ENCODE measurements at regions not wholly inside any gene's neighbourhood (a gene's known extent, or its start where the extent isn't known, plus 50 kb on each side); places are given as distances from the start of the nearest gene placed in this dataset.

DNA sequence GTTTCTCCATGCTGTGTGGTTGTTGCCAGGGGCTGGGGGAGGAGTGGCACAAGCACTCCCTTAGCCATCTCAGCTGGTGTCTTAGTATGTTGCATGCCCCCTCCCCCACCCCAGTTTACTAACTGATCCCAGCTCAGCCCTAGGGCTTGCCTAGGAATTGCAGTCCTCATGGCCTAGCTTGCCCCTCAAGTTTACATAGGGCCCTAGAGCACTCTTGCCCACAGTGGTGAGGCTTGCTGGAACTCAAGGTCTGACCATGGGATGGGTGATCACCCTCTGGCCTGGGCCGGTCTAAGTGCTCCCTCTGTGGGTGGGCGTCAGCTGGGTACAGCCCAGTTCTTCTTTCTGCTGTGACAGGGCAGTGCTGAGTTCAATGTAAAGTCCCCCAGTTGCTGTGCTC, 156.1 kb upstream of the PIEZO2 start:
- Mint-ChIP-seq H3K9me3 (peaks cover 13 to 16% of the 10 kb centered on the region in 2 donors), H3K27me3 (no peaks in the 10 kb centered on the region), H3K4me3 (no peak overlapping the region), H3K4me1 (peaks cover 8% of the 10 kb centered on the region), H3K27ac (no peak overlapping the region)
- ATAC-seq (no peak), DNase-seq (no peak)

DNA sequence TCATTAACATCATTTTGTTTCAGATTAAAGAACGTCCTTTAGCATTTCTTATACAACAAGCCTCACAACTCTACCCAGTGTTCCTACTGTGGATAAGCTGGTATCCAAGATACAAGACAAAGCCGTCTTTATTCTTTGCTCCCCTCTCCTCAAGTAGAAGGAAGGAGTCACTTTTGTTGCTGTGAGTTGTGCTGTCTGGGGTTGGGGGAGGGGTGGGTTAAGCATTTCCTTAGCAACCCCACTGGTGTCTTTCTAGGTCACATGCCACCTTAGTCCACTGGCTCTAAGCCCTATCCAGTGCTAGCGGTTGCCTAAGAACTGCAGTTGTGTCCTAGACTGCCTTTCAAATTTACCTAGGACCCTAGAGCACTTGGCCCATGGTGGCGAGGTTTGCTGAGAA, 155.6 kb upstream of the PIEZO2 start:
- H3K4me1 Mint-ChIP-seq = peaks cover 8% of the 10 kb centered on the region
- ATAC-seq = no peak
- no peaks in the 10 kb centered on the region for H3K27me3 Mint-ChIP-seq
- no peak for DNase-seq
- H3K27ac Mint-ChIP-seq = no peak overlapping the region
- peaks cover 16 to 21% of the 10 kb centered on the region in 2 donors for H3K9me3 Mint-ChIP-seq
- no peak overlapping the region for H3K4me3 Mint-ChIP-seq

DNA sequence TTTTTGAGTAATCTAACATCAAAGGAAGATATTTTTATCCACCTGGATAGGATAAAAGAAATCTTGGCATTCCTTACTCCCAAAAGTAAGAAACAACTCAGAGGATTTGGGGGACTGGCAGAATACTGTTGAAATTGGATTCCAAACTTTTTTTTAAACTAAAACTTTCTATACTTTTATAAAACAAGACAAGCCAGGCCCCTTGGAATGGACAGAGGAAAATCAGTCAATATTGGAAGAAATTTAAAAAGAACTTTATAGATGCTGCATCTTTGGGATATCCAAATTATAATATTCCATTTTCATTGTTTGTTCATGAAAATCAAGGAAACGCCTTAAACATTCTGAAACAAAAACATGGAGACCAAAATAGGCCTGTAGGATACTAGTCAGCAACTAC, 147.6 kb upstream of the PIEZO2 start:
- no peak overlapping the region for H3K4me3 Mint-ChIP-seq
- H3K9me3 Mint-ChIP-seq = peaks cover 16 to 18% of the 10 kb centered on the region in 2 donors
- no peaks in the 10 kb centered on the region for H3K27me3 Mint-ChIP-seq
- DNase-seq = no peak
- no peak for ATAC-seq
- no peaks in the 10 kb centered on the region for H3K4me1 Mint-ChIP-seq
- no peak overlapping the region for H3K27ac Mint-ChIP-seq

DNA sequence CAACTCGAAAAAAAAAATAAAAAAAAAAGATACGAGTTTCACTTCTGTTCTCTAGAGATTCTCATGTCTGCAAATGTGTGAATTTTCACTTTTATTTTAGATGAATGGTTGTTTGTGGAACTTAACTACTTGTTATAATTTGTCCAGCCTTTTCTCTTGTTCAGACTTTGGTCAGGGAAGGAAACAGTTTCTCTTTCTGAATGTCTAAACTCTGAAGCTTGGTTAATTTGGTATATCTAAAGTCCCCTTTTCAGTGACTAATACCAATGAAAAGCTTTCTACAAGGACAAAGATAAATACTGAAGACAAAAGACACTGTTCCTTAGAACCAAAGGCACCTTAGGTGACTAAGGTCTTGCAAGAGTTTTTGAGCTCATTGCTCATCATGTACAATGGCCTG, 144.4 kb upstream of the PIEZO2 start:
- H3K27me3 Mint-ChIP-seq = peaks cover 7% of the 10 kb centered on the region
- H3K4me3 Mint-ChIP-seq = no peak overlapping the region
- no peak for DNase-seq
- ATAC-seq = no peak
- no peaks in the 10 kb centered on the region for H3K9me3 Mint-ChIP-seq
- H3K27ac Mint-ChIP-seq = no peak overlapping the region
- no peaks in the 10 kb centered on the region for H3K4me1 Mint-ChIP-seq

DNA sequence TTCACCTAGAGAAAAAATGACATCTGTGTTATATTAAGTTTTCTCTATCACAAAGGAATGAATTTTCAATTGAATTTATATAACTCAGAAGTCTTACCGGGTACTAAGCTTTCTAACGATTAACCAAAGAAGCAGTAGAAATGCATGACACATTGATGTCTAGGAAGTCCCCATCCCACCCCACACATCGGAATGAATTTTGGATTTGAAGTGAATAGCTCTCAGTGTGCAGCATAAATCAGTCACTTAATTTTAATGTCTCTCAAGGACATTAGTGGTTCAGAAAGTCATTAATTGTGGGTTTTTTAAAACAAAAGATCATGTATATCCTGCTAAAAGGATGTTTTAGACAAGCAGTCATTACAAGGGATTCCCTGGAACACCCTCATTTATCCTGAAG, 141.4 kb upstream of the PIEZO2 start:
- no peak for DNase-seq
- no peaks in the 10 kb centered on the region for H3K9me3 Mint-ChIP-seq
- H3K27me3 Mint-ChIP-seq = peaks cover 7% of the 10 kb centered on the region
- no peak overlapping the region for H3K27ac Mint-ChIP-seq
- no peak overlapping the region for H3K4me3 Mint-ChIP-seq
- ATAC-seq = no peak
- H3K4me1 Mint-ChIP-seq = no peaks in the 10 kb centered on the region

DNA sequence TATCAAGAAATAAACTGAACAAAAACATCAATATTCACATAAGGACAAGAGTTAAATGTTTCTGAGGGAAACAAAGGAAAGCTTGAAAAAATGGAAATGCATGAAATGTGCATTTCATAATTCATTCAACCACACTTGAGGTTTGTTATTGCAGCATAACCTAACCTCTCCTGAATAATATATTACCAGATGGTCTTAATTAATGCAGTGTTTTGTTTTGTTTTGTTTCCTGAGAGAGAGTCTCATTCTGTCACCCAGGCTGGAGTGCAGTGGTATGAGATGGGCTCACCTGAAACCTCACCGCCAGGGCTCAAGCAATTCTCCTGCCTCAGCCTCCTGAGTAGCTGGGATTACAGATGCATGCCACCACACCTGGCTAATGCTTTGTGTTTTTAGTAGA, 139.9 kb upstream of the PIEZO2 start:
- no peak for ATAC-seq
- Mint-ChIP-seq H3K4me3 (no peak overlapping the region), H3K9me3 (no peaks in the 10 kb centered on the region)

DNA sequence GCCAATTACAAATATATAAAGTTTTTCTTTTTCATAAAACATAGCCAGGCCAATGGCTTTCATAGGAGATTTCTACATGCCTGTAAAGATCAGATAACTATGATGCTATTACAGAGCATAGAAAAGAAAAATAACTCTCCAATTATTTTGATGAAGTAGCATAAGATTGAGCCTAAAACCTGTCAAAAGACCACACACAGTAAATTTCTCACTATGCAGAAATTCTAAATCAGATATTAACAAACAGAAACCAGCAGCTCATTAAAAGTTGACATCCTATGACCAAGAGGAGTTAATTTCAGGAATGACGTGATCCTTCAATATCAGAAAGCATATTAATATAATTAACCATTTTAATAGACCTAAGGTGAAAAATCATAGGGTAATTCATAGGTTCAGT, 139.0 kb upstream of the PIEZO2 start:
- no peaks in the 10 kb centered on the region for H3K4me1 Mint-ChIP-seq
- no peaks in the 10 kb centered on the region for H3K9me3 Mint-ChIP-seq
- no peak for DNase-seq
- peaks cover 7% of the 10 kb centered on the region for H3K27me3 Mint-ChIP-seq
- H3K27ac Mint-ChIP-seq = no peak overlapping the region
- no peak for ATAC-seq
- no peak overlapping the region for H3K4me3 Mint-ChIP-seq

More for the DNA sequence above, 139.9 kb upstream of the PIEZO2 start:
- no peak for DNase-seq
- H3K4me1 Mint-ChIP-seq = no peaks in the 10 kb centered on the region
- H3K27me3 Mint-ChIP-seq = peaks cover 7% of the 10 kb centered on the region
- no peak overlapping the region for H3K27ac Mint-ChIP-seq

DNA sequence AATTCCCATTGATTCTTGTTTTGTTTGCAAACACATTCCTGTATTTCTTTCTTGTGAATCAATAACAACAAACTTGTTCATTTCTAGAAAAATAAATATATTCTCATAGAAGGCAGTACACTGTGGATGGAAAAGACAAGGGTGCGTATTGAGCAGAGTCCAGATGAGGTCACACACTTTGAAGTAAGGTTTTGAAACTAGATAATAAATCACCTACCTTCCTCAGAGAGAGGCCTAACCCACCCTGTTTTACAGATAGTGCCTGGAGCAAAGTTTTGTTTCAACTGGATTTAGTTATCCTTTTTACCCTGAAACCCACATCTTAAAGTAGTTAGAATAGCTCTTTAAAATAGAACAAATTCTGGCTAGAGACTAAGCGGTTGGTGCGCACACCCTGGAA, 137.1 kb upstream of the PIEZO2 start:
- Mint-ChIP-seq H3K9me3 (no peaks in the 10 kb centered on the region), H3K4me1 (no peaks in the 10 kb centered on the region), H3K27me3 (peaks cover 7% of the 10 kb centered on the region), H3K27ac (no peak overlapping the region), H3K4me3 (no peak overlapping the region)
- DNase-seq (no peak), ATAC-seq (no peak)

DNA sequence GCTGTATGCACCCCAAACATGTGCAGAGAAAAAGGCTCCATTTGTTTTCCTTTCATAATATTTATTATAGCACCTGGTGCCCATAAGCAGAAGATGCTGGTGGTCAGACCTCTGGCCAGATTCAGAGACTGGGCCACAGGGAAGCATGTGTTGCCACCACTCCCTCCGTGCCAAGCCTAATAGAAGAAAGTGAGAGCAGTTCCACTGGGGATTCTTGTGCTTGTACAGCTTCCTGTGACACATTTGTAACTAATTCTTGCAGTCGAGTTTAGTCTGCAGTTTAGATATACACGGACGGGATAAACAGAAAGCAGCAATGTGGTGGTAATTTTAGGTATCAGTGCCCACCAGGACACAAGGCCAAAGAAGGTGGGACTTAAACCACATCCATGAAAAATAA, 135.4 kb upstream of the PIEZO2 start:
- H3K9me3 Mint-ChIP-seq = no peaks in the 10 kb centered on the region
- no peak overlapping the region for H3K27ac Mint-ChIP-seq
- ATAC-seq = no peak
- H3K27me3 Mint-ChIP-seq = peaks cover 4% of the 10 kb centered on the region
- H3K4me1 Mint-ChIP-seq = no peaks in the 10 kb centered on the region
- H3K4me3 Mint-ChIP-seq = no peak overlapping the region
- no peak for DNase-seq

DNA sequence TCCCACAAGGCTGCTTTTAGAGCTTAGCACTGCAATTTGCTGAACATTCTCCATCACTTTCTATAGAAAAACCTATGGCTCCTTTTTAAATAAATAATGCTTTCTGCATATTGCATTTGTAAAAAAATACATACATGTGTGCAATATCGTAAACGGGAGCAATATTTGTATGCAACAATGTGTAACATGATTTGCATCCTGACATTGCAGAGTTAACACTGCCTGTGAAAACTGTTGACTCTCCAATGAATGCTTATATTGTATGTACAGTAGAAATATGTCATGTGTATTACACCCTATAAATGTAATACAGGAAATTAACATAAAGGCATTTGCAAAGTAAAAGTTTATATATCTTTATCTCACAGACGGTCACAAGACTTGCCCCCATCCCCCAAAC, 135.0 kb upstream of the PIEZO2 start:
- no peaks in the 10 kb centered on the region for H3K4me1 Mint-ChIP-seq

DNA sequence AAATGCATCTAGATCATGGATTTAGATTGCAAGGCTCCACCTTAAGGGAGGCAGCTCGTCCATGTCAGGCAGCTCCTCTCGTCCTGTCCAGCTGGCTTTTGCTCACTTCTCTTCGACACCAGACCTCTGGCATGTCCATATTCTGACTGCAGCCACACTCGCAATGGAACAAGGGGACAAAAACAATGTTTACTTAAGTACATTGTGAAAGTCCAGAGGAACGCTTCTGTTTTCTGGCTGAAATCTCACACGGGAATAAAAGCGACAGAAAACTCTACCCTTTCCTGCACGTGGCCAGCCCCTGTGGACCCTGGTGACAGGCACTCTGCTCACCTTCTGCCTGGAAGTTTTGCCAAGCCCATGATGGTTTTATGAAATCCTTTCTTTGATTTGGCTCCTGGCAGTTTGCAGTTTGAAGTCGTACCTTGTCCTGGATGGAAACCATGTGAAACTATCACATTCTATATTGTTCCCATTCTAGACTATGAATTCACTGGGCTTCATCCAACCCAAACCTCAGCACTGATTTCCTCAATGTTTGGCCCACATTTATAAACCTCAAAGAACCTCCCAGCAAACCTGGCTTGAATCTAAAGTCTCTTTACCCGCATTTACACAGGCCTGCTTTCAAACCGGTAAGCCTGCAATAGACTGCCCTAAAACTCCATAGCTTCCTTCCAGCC, 134.3 kb upstream of the PIEZO2 start:
- no peaks in the 10 kb centered on the region for H3K27me3 Mint-ChIP-seq
- H3K9me3 Mint-ChIP-seq = peaks cover 0 to 3% of the 10 kb centered on the region in 2 donors
- no peaks in the 10 kb centered on the region for H3K4me1 Mint-ChIP-seq
- ATAC-seq (no peak), DNase-seq (no peak)
- H3K27ac Mint-ChIP-seq = no peak overlapping the region
- H3K4me3 Mint-ChIP-seq = no peak overlapping the region

More for the DNA sequence above, 135.0 kb upstream of the PIEZO2 start:
- no peaks in the 10 kb centered on the region for H3K27me3 Mint-ChIP-seq
- no peak overlapping the region for H3K4me3 Mint-ChIP-seq
- ATAC-seq (no peak), DNase-seq (no peak)
- H3K27ac Mint-ChIP-seq = no peak overlapping the region
- no peaks in the 10 kb centered on the region for H3K9me3 Mint-ChIP-seq

DNA sequence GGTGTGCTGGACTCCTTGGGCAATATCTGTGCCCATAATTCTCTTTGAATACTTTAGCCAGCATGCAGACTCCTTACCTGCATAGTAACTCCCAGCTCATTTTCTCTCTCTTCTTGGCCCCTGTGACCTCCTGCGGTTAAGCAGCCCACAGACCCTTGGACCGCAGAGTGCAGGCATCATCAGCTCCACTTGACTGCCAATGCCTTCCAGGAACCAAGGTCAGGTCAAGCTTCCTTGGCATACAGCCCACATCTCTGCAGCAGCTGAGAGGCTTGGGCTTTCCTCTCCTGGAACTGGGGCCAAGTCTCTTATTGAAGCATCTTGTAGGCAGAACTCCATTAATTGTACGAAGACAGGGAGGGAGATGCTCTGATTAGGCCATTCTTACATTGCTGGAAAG, 130.1 kb upstream of the PIEZO2 start:
- Mint-ChIP-seq H3K27ac (no peak overlapping the region), H3K9me3 (peaks cover 9% of the 10 kb centered on the region in 2 donors), H3K27me3 (no peaks in the 10 kb centered on the region), H3K4me1 (no peaks in the 10 kb centered on the region), H3K4me3 (no peak overlapping the region)
- DNase-seq = no peak
- ATAC-seq = no peak

DNA sequence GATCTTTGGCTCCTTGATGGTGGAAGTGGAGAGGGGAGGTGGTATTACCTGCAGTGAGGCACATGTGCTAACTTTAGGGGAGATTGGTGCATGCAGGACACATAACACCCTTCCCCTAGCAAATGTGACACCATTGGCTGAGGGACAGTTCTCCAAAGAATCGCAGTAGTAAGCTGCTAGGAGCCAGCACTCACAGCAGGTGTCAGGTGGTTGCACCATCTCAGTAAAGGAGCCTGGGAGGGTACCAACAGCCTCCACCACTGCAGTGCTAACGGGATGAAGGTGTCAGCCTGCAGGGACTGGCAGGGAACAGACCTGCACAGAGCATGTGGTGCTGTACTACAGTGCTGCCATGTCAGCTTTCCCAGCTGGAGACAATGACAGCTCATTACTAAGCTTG, 127.3 kb upstream of the PIEZO2 start:
- H3K4me1 Mint-ChIP-seq = no peaks in the 10 kb centered on the region
- no peak overlapping the region for H3K27ac Mint-ChIP-seq
- no peak for DNase-seq
- no peak for ATAC-seq
- H3K9me3 Mint-ChIP-seq = peaks cover 9% of the 10 kb centered on the region in 2 donors
- H3K27me3 Mint-ChIP-seq = no peaks in the 10 kb centered on the region
- H3K4me3 Mint-ChIP-seq = no peak overlapping the region

DNA sequence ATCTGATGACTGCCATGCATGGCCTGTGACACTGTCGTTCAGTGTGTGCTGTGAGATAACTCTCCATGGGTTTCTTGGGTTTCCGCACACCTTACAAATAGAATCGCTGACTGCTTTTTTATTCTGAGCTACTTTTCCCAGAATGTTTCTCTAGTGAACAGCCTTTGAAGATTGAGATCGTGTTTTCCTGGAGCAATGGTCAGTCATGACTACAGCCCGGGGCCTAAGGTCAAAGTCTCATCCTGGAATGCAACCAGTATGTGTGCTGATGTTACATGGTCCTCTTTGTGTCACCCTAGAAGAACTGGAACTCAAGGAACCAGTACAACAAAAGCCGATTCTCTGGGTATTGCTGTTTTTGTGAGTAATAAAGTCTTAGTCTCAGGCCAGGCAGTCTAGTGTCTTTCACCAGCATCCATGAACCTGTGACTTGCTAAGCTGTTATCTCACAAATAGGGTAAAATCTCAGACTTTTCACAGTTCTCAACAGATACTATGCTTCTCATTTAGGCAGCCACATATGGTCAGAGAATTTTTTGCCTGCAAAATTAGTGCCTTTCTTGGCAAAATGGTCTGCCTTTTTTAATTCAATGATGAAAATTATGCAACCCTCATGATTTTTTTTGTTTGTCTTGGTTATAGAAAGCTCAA, 124.9 kb upstream of the PIEZO2 start:
- ATAC-seq (no peak), DNase-seq (no peak)
- peaks cover 9% of the 10 kb centered on the region in 2 donors for H3K9me3 Mint-ChIP-seq
- no peak overlapping the region for H3K4me3 Mint-ChIP-seq
- no peaks in the 10 kb centered on the region for H3K4me1 Mint-ChIP-seq
- no peaks in the 10 kb centered on the region for H3K27me3 Mint-ChIP-seq
- no peak overlapping the region for H3K27ac Mint-ChIP-seq

DNA sequence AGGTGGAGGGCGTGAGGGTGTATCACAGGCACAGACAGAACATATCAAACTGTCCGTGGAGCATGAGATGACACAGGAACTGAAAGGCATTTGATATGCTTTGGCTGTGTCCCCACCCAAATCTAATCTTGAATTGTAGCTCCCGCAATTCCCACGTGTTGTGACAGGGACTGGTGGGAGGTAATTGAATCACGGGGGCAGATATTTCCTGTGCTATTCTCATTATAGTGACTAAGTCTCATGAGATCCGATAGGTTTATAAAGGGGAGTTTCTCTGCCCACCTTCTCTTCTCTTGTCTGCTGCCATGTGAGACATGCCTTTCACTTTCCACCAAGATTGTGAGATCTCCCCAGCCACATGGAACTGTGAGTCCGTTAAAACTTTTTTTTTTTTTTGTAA, 123.1 kb upstream of the PIEZO2 start:
- H3K4me1 Mint-ChIP-seq = no peaks in the 10 kb centered on the region
- H3K9me3 Mint-ChIP-seq = peaks cover 0 to 13% of the 10 kb centered on the region in 2 donors
- H3K4me3 Mint-ChIP-seq = no peak overlapping the region
- H3K27ac Mint-ChIP-seq = no peak overlapping the region
- DNase-seq (no peak), ATAC-seq (no peak)
- H3K27me3 Mint-ChIP-seq = peaks cover 4% of the 10 kb centered on the region

DNA sequence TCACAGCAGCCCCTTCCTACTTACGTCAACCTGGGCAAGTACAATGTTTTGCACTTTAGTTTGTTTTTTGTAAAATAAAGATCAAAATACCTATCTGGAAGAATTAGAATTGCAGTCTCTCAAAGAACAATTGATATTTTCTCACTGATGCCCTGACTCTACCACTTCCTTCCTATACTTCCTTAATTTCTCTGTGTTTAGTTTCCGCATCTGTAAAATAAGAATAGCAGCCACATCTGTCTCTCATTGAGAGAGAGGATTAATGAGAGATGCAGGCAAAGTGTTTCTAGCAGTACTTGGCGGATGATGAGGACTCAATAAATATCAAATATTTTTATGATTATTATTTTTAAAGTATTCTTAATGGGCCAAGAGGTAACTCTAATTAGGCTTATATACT, 122.6 kb upstream of the PIEZO2 start:
- Mint-ChIP-seq H3K27me3 (peaks cover 8% of the 10 kb centered on the region), H3K4me1 (no peaks in the 10 kb centered on the region), H3K4me3 (no peak overlapping the region), H3K27ac (no peak overlapping the region), H3K9me3 (peaks cover 0 to 18% of the 10 kb centered on the region in 2 donors)
- ATAC-seq = no peak
- no peak for DNase-seq

DNA sequence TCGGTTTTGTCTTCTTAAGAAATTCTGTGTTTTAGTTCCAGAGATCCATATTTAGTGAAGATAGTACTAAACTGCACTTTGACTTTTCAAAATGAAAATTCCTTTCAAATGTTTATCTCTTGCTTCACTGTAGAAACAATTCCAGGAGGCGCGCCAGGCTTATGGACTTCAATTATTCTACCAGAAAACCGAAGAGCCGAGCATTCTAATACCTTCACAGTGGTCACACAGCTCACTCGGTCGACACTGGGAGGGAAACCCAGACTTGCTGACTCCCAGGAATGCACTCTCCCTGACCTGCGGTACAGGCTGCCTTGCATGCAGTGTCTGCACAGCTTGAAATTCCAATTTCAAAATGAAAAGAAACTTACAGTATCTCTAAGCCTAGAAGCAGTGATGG, 119.9 kb upstream of the PIEZO2 start:
- H3K27ac Mint-ChIP-seq = no peak overlapping the region
- peaks cover 8% of the 10 kb centered on the region for H3K27me3 Mint-ChIP-seq
- peaks cover 5 to 15% of the 10 kb centered on the region in 2 donors for H3K9me3 Mint-ChIP-seq
- ATAC-seq = no peak
- H3K4me3 Mint-ChIP-seq = no peak overlapping the region
- no peak for DNase-seq
- no peaks in the 10 kb centered on the region for H3K4me1 Mint-ChIP-seq
